ENCODE measurements at regions not wholly inside any gene's neighbourhood (a gene's known extent, or its start where the extent isn't known, plus 50 kb on each side); places are given as distances from the start of the nearest gene placed in this dataset.

- Mint-ChIP-seq H3K27ac (no peak overlapping the region), H3K9me3 (ENCODE audit: insufficient read depth) (peaks cover 8% of the 10 kb centered on the region), H3K27me3 (ENCODE audit: low read depth) (no peaks in the 10 kb centered on the region), H3K36me3 (ENCODE audit: low read depth) (no peaks in the 10 kb centered on the region), H3K4me3 (no peak overlapping the region), H3K4me1 (ENCODE audit: low read depth) (no peaks in the 10 kb centered on the region)
- ChIA-PET POLR2A (no interaction called here), CTCF (no interaction called here)
- ATAC-seq (no peak), DNase-seq (no peak)
Measured at GRCh38 chr3:83195243-83195642, 1433.8 kb upstream of the GBE1 start.

- ChIA-PET POLR2A (no interaction called here), CTCF (no interaction called here)
- Mint-ChIP-seq H3K36me3 (ENCODE audit: low read depth) (no peaks in the 10 kb centered on the region), H3K9me3 (ENCODE audit: insufficient read depth) (peaks cover under 1% of the 10 kb centered on the region), H3K4me1 (ENCODE audit: low read depth) (no peaks in the 10 kb centered on the region), H3K27me3 (ENCODE audit: low read depth) (no peaks in the 10 kb centered on the region), H3K4me3 (no peak overlapping the region), H3K27ac (no peak overlapping the region)
- ATAC-seq (no peak), DNase-seq (no peak)
Measured at GRCh38 chr3:83193526-83193925, 1432.1 kb upstream of the GBE1 start.

GRCh38 chr3:83189634-83190033 lies 1428.2 kb upstream of the GBE1 start:
- H3K27ac Mint-ChIP-seq = no peak overlapping the region
- ChIA-PET CTCF (no interaction called here), POLR2A (no interaction called here)
- no peak overlapping the region for H3K4me3 Mint-ChIP-seq
- H3K27me3 Mint-ChIP-seq (ENCODE audit: low read depth) = no peaks in the 10 kb centered on the region
- no peak for ATAC-seq
- no peaks in the 10 kb centered on the region for H3K4me1 Mint-ChIP-seq (ENCODE audit: low read depth)
- no peaks in the 10 kb centered on the region for H3K36me3 Mint-ChIP-seq (ENCODE audit: low read depth)
- H3K9me3 Mint-ChIP-seq (ENCODE audit: insufficient read depth) = peaks cover 9% of the 10 kb centered on the region
- no peak for DNase-seq

- ChIA-PET CTCF (no interaction called here), POLR2A (no interaction called here)
- ATAC-seq (no peak), DNase-seq (no peak)
- Mint-ChIP-seq H3K36me3 (ENCODE audit: low read depth) (no peaks in the 10 kb centered on the region), H3K9me3 (ENCODE audit: insufficient read depth) (peaks cover 11% of the 10 kb centered on the region), H3K27ac (no peak overlapping the region), H3K27me3 (ENCODE audit: low read depth) (no peaks in the 10 kb centered on the region), H3K4me3 (no peak overlapping the region), H3K4me1 (ENCODE audit: low read depth) (no peaks in the 10 kb centered on the region)
Measured at GRCh38 chr3:83169473-83169872, 1408.0 kb upstream of the GBE1 start.

- ChIA-PET POLR2A (no interaction called here), CTCF (no interaction called here)
- Mint-ChIP-seq H3K36me3 (ENCODE audit: low read depth) (no peaks in the 10 kb centered on the region), H3K4me3 (no peak overlapping the region), H3K27me3 (ENCODE audit: low read depth) (no peaks in the 10 kb centered on the region), H3K9me3 (ENCODE audit: insufficient read depth) (peaks cover 9% of the 10 kb centered on the region), H3K4me1 (ENCODE audit: low read depth) (no peaks in the 10 kb centered on the region), H3K27ac (no peak overlapping the region)
- DNase-seq (no peak), ATAC-seq (no peak)
Measured at GRCh38 chr3:83150896-83151295, 1389.5 kb upstream of the GBE1 start.

GRCh38 chr3:83140983-83141382 lies 1379.5 kb upstream of the GBE1 start:
- Mint-ChIP-seq H3K9me3 (ENCODE audit: insufficient read depth) (peaks cover 3% of the 10 kb centered on the region), H3K36me3 (ENCODE audit: low read depth) (no peaks in the 10 kb centered on the region), H3K4me1 (ENCODE audit: low read depth) (no peaks in the 10 kb centered on the region), H3K4me3 (no peak overlapping the region), H3K27me3 (ENCODE audit: low read depth) (no peaks in the 10 kb centered on the region), H3K27ac (no peak overlapping the region)
- ChIA-PET CTCF (no interaction called here), POLR2A (no interaction called here)
- ATAC-seq = no peak
- DNase-seq = no peak

- Mint-ChIP-seq H3K4me1 (ENCODE audit: low read depth) (no peaks in the 10 kb centered on the region), H3K4me3 (no peak overlapping the region), H3K36me3 (ENCODE audit: low read depth) (no peaks in the 10 kb centered on the region), H3K27ac (no peak overlapping the region), H3K9me3 (ENCODE audit: insufficient read depth) (peaks cover 4% of the 10 kb centered on the region), H3K27me3 (ENCODE audit: low read depth) (no peaks in the 10 kb centered on the region)
- ATAC-seq (no peak), DNase-seq (no peak)
- CTCF ChIA-PET = no interaction called here
- POLR2A ChIA-PET = no interaction called here
Measured at GRCh38 chr3:83131236-83131635, 1369.8 kb upstream of the GBE1 start.

- H3K27ac Mint-ChIP-seq = no peak overlapping the region
- ATAC-seq = no peak
- H3K4me1 Mint-ChIP-seq (ENCODE audit: low read depth) = no peaks in the 10 kb centered on the region
- no peak overlapping the region for H3K4me3 Mint-ChIP-seq
- ChIA-PET CTCF (no interaction called here), POLR2A (no interaction called here)
- H3K36me3 Mint-ChIP-seq (ENCODE audit: low read depth) = no peaks in the 10 kb centered on the region
- DNase-seq = no peak
- H3K9me3 Mint-ChIP-seq (ENCODE audit: insufficient read depth) = peaks cover 20% of the 10 kb centered on the region
- H3K27me3 Mint-ChIP-seq (ENCODE audit: low read depth) = no peaks in the 10 kb centered on the region
Measured at GRCh38 chr3:83122774-83123350, 1361.4 kb upstream of the GBE1 start.

- Mint-ChIP-seq H3K4me3 (no peak overlapping the region), H3K4me1 (ENCODE audit: low read depth) (no peaks in the 10 kb centered on the region)
- ATAC-seq = no peak
Measured at GRCh38 chr3:83093222-83093572, 1331.8 kb upstream of the GBE1 start.

GRCh38 chr3:83092521-83093221 lies 1331.2 kb upstream of the GBE1 start:
- POLR2A ChIA-PET = no interaction called here
- Mint-ChIP-seq H3K4me1 (ENCODE audit: low read depth) (no peaks in the 10 kb centered on the region), H3K27ac (no peak overlapping the region), H3K36me3 (ENCODE audit: low read depth) (no peaks in the 10 kb centered on the region), H3K9me3 (ENCODE audit: insufficient read depth) (peaks cover 5% of the 10 kb centered on the region), H3K27me3 (ENCODE audit: low read depth) (no peaks in the 10 kb centered on the region), H3K4me3 (no peak overlapping the region)
- CTCF ChIA-PET = no interaction called here
- no peak for ATAC-seq
- DNase-seq = no peak

More at GRCh38 chr3:83093222-83093572, 1331.8 kb upstream of the GBE1 start:
- no peak for DNase-seq
- ChIA-PET CTCF (no interaction called here), POLR2A (no interaction called here)
- Mint-ChIP-seq H3K27ac (no peak overlapping the region), H3K36me3 (ENCODE audit: low read depth) (no peaks in the 10 kb centered on the region), H3K27me3 (ENCODE audit: low read depth) (no peaks in the 10 kb centered on the region), H3K9me3 (ENCODE audit: insufficient read depth) (peaks cover 9% of the 10 kb centered on the region)

GRCh38 chr3:83076041-83076440 lies 1314.6 kb upstream of the GBE1 start:
- no peak overlapping the region for H3K4me3 Mint-ChIP-seq
- H3K27ac Mint-ChIP-seq = no peak overlapping the region
- DNase-seq = no peak
- no peaks in the 10 kb centered on the region for H3K27me3 Mint-ChIP-seq (ENCODE audit: low read depth)
- H3K36me3 Mint-ChIP-seq (ENCODE audit: low read depth) = no peaks in the 10 kb centered on the region
- no peaks in the 10 kb centered on the region for H3K4me1 Mint-ChIP-seq (ENCODE audit: low read depth)
- POLR2A ChIA-PET = no interaction called here
- H3K9me3 Mint-ChIP-seq (ENCODE audit: insufficient read depth) = peaks cover 34% of the 10 kb centered on the region
- CTCF ChIA-PET = no interaction called here
- no peak for ATAC-seq

- H3K27ac Mint-ChIP-seq = no peak overlapping the region
- no peaks in the 10 kb centered on the region for H3K27me3 Mint-ChIP-seq (ENCODE audit: low read depth)
- no peaks in the 10 kb centered on the region for H3K36me3 Mint-ChIP-seq (ENCODE audit: low read depth)
- POLR2A ChIA-PET = no interaction called here
- H3K9me3 Mint-ChIP-seq (ENCODE audit: insufficient read depth) = peaks cover 34% of the 10 kb centered on the region
- no peaks in the 10 kb centered on the region for H3K4me1 Mint-ChIP-seq (ENCODE audit: low read depth)
- no peak overlapping the region for H3K4me3 Mint-ChIP-seq
- CTCF ChIA-PET = no interaction called here
- no peak for ATAC-seq
- DNase-seq = no peak
Measured at GRCh38 chr3:83074485-83074884, 1313.0 kb upstream of the GBE1 start.

- H3K27me3 Mint-ChIP-seq (ENCODE audit: low read depth) = no peaks in the 10 kb centered on the region
- no peak overlapping the region for H3K27ac Mint-ChIP-seq
- CTCF ChIA-PET = no interaction called here
- H3K36me3 Mint-ChIP-seq (ENCODE audit: low read depth) = no peaks in the 10 kb centered on the region
- peaks cover 8% of the 10 kb centered on the region for H3K9me3 Mint-ChIP-seq (ENCODE audit: insufficient read depth)
- no peak for DNase-seq
- POLR2A ChIA-PET = no interaction called here
- no peak overlapping the region for H3K4me3 Mint-ChIP-seq
- no peaks in the 10 kb centered on the region for H3K4me1 Mint-ChIP-seq (ENCODE audit: low read depth)
- no peak for ATAC-seq
Measured at GRCh38 chr3:83065851-83066460, 1304.5 kb upstream of the GBE1 start.

Measured in activated CD8-positive, alpha-beta T cell treated with anti-CD3 and anti-CD28 coated beads, Interleukin-2, amount 10 ng/mL, durations not matched to agents 7 days and 5 days (primary cell).